ENCODE measurements at regions not wholly inside any gene's neighbourhood (a gene's known extent, or its start where the extent isn't known, plus 50 kb on each side); places are given as distances from the start of the nearest gene placed in this dataset.
"Not testable (repeated sequence)": the region's sequence is repeated elsewhere in the genome, so short reads cannot be mapped to it uniquely, and the experiment has no call there.

DNA sequence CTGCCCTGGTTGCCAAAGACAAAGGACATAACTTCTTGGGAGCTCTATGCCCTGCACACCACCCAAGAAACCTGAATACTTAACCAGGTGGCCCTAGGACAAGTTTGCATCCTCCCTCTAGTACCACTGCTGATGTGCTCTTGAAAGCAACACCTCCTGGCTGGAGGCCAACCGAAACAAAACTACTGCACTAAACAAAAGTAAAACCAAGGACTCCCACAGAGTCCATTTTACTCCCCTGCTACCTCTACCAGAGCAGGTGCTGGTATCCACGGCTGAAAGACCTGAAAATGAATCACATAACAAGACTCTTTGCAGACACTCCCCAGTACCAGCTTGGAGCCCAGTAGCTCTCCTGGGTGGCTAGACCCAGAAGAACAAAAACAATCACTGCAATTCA, 941.8 kb downstream of the RAPGEF2 start:
- DNase-seq (ENCODE audit: low read depth) = no peak
- H3K4me3 ChIP-seq (ENCODE audit: low read depth, low read length) = no peak overlapping the region
- TF ChIP-seq, protein P1, sequence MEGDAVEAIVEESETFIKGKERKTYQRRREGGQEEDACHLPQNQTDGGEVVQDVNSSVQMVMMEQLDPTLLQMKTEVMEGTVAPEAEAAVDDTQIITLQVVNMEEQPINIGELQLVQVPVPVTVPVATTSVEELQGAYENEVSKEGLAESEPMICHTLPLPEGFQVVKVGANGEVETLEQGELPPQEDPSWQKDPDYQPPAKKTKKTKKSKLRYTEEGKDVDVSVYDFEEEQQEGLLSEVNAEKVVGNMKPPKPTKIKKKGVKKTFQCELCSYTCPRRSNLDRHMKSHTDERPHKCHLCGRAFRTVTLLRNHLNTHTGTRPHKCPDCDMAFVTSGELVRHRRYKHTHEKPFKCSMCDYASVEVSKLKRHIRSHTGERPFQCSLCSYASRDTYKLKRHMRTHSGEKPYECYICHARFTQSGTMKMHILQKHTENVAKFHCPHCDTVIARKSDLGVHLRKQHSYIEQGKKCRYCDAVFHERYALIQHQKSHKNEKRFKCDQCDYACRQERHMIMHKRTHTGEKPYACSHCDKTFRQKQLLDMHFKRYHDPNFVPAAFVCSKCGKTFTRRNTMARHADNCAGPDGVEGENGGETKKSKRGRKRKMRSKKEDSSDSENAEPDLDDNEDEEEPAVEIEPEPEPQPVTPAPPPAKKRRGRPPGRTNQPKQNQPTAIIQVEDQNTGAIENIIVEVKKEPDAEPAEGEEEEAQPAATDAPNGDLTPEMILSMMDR (IDR thresholded peaks at IDR 0.05; ENCODE audit: insufficient read depth, low read length) = no peak

DNA sequence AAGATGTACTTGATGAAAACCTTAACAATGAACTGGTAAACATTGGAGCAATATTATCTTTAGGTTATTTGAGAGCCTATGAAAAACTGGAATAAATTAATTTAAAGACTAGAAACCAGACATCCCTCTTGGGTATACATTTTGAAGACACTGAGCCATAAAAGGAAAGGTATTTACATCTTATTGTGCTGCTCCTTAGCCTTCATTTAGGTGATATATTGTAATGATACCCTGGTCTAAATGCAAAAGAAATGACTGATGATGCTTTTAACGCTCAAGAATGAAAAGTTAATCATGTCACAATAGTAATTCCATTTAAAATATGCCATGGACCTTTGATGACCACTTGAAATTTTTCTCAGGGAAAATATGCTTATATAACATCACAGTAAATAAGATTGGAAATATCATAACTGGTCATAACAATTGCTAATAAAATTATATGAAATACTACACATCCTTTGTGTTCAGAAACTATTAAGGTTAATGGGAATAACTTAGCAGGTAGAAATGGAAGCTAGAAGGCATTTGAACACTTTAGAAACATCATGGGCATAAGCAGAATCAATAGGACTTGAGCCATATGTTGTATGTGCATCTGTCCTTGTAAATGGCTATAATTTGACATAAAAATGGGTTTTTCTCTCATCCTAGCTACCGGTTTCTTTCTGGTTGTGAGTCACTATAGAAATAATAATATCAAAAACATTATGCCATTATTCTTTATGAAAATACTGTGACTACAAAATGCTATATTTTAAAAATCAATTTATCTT, 979.7 kb downstream of the RAPGEF2 start:
- DNase-seq (ENCODE audit: low read depth) = no peak
- TF ChIP-seq, protein P1 (IDR thresholded peaks at IDR 0.05; ENCODE audit: insufficient read depth, low read length) = no peak

DNA sequence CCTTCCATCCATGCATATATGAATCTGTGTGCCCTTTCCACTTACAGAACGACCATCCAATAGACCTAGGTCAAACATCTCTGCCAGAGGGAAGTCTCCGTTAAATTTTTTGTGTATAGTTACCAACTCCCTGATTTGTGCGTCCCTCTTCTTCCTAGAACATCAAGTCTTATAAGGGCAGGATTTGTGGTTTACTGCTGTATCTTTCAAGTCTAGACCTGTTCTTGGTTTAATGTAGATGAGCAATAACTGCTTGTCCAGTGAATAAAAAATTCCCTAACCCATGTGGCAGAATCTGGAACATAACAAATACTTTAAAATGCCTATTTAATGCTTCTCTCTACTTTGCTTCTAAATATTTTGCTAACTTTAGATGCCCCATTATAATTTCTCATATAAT, 988.8 kb downstream of the RAPGEF2 start:
- H3K4me3 ChIP-seq (ENCODE audit: low read depth, low read length) = no peak overlapping the region
- TF ChIP-seq, protein P1 (IDR thresholded peaks at IDR 0.05; ENCODE audit: insufficient read depth, low read length) = no peak
- DNase-seq (ENCODE audit: low read depth) = no peak

More for the DNA sequence above, 979.7 kb downstream of the RAPGEF2 start:
- no peak overlapping the region for H3K4me3 ChIP-seq (ENCODE audit: low read depth, low read length)

DNA sequence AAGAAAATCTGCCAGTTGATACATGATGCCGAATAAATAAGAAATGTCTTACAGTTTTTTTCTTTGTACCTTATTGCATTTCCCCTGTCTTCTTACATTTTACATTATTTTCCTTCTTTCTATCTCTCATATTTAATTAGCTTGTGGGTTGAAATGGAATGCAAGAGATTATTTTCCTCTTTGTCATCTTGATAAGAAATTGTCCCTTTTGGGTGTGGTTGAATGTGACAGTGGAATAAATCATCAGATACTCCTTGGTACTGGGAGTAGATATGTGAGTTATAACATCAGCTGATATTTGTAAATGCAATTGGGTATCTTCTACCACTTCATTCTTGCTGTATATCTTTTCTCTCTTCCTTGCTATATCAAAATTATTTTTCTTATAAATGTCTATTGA, 997.4 kb downstream of the RAPGEF2 start:
- H3K4me3 ChIP-seq (ENCODE audit: low read depth, low read length) = no peak overlapping the region
- TF ChIP-seq, protein P1 (IDR thresholded peaks at IDR 0.05; ENCODE audit: insufficient read depth, low read length) = no peak
- no peak for DNase-seq (ENCODE audit: low read depth)

DNA sequence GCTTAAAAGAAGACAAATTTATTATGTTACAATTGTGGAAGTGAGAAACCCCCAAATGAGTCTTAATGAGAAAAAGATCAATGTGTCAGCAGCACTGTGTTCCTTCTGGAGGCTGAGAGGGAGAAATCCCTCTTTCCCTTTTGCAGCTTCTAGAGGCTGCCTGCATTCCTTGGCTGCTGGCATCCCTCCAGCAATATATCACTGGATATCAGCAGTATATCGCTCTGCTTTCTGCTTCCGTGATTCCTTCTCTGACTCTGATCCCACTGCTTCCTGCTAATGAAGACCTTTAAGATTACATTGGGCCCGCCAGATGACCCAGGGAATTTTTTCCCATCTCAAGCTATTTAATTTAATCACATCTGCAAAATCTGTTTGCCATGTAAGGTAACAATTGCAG, 1008.0 kb downstream of the RAPGEF2 start:
- H3K4me3 ChIP-seq (ENCODE audit: low read depth, low read length) = no peak overlapping the region
- TF ChIP-seq, protein P1 (IDR thresholded peaks at IDR 0.05; ENCODE audit: insufficient read depth, low read length) = no peak
- DNase-seq (ENCODE audit: low read depth) = no peak

DNA sequence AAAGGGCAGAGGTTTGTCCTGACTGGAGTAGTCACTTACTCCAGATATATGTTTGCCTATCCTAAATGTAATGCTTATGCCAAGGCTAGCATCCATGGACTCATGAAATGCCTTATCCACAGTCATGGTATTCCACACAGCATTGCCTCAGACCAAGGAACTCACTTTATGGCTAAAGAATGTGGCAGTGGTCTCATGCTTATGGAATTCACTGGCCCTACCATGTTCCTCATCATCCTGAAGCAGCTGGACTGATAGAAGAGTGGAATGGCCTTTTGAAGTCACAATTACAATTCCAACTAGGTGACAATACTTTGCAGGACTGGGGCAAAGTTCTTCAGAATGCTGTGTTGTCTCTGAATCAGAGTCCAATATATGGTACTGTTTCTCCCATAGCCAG, 1014.8 kb downstream of the RAPGEF2 start:
- TF ChIP-seq, protein P1 (IDR thresholded peaks at IDR 0.05; ENCODE audit: insufficient read depth, low read length) = no peak
- no peak for DNase-seq (ENCODE audit: low read depth)
- H3K4me3 ChIP-seq (ENCODE audit: low read depth, low read length) = no peak overlapping the region

DNA sequence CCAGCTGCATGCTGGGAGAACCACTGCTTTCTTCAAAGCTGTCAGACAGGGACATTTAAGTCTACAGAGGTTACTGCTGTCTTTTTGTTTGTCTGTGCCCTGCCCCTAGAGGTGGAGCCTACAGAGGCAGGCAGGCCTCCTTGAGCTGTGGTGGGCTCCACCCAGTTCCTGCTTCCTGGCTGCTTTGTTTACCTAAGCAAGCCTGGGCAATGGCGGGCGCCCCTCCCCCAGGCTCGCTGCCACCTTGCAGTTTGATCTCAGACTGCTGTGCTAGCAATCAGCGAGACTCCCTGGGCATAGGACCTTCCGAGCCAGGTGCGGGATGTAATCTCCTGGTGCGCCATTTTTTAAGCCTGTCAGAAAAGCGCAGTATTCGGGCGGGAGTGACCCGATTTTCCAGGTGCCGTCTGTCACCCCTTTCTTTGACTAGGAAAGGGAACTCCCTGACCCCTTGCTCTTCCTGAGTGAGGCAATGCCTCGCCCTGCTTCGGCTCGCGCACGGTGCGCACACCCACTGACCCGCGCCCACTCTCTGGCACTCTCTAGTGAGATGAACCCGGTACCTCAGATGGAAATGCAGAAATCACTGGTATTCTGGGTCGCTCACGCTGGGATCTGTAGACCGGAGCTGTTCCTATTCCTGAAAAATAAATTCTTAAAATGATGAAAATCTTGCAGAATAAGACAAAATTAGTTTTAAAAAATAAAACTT, 1022.9 kb downstream of the RAPGEF2 start:
- not testable (repeated sequence) for H3K4me3 ChIP-seq (ENCODE audit: low read depth, low read length); DNase-seq (ENCODE audit: low read depth)

Data from fibroblast of the aortic adventitia (primary cell).